ENCODE measurements at regions not wholly inside any gene's neighbourhood (a gene's known extent, or its start where the extent isn't known, plus 50 kb on each side); places are given as distances from the start of the nearest gene placed in this dataset.

- TF ChIP-seq EZH2phosphoT487 (IDR thresholded peaks at IDR 0.05; ENCODE audit: borderline replicate concordance, low read length) (no peak), CTCF (IDR thresholded peaks at IDR 0.05; ENCODE audit: low read depth, low read length, poor library complexity, severe bottlenecking) (no peak)
- Histone ChIP-seq H3K27me3 (ENCODE audit: control insufficient read depth, low read length) (no peaks in the 10 kb centered on the region), H3F3A (ENCODE audit: control insufficient read depth, insufficient read depth) (no peaks in the 10 kb centered on the region), H3K4me2 (ENCODE audit: low read length) (no peak overlapping the region), H3K27ac (ENCODE audit: low read depth, low read length) (no peak overlapping the region), H3K36me3 (ENCODE audit: control insufficient read depth, low read length) (no peaks in the 10 kb centered on the region), H4K20me1 (ENCODE audit: control insufficient read depth, insufficient read depth, low read depth, low read length) (no peaks in the 10 kb centered on the region), H3K79me2 (ENCODE audit: control insufficient read depth, low read length) (no peaks in the 10 kb centered on the region), H3K9me3 (ENCODE audit: control insufficient read depth, insufficient read depth, low read length) (no peaks in the 10 kb centered on the region), H3K4me1 (ENCODE audit: control insufficient read depth, low read length) (no peaks in the 10 kb centered on the region), H3K4me3 (ENCODE audit: low read length) (no peak overlapping the region), H3K9me2 (replicated peaks; ENCODE audit: control insufficient read depth, low read length) (no peaks in the 10 kb centered on the region)
Measured at GRCh38 chr3:55164876-55165275, 237.0 kb upstream of the LRTM1 start.

- Histone ChIP-seq H3K79me2 (ENCODE audit: control insufficient read depth, low read length) (no peaks in the 10 kb centered on the region), H3K27ac (ENCODE audit: low read depth, low read length) (no peak overlapping the region), H3K27me3 (ENCODE audit: control insufficient read depth, low read length) (no peaks in the 10 kb centered on the region), H3K9me3 (ENCODE audit: control insufficient read depth, insufficient read depth, low read length) (no peaks in the 10 kb centered on the region), H3K4me2 (ENCODE audit: low read length) (no peak overlapping the region), H3K4me3 (ENCODE audit: low read length) (no peak overlapping the region), H3K4me1 (ENCODE audit: control insufficient read depth, low read length) (no peaks in the 10 kb centered on the region), H3K36me3 (ENCODE audit: control insufficient read depth, low read length) (no peaks in the 10 kb centered on the region), H3F3A (ENCODE audit: control insufficient read depth, insufficient read depth) (no peaks in the 10 kb centered on the region), H3K9me2 (replicated peaks; ENCODE audit: control insufficient read depth, low read length) (no peaks in the 10 kb centered on the region), H4K20me1 (ENCODE audit: control insufficient read depth, insufficient read depth, low read depth, low read length) (no peaks in the 10 kb centered on the region)
- TF ChIP-seq EZH2phosphoT487 (IDR thresholded peaks at IDR 0.05; ENCODE audit: borderline replicate concordance, low read length) (no peak), CTCF (IDR thresholded peaks at IDR 0.05; ENCODE audit: low read depth, low read length, poor library complexity, severe bottlenecking) (no peak)
Measured at GRCh38 chr3:55164191-55164590, 236.3 kb upstream of the LRTM1 start.

GRCh38 chr3:55163421-55163820 is 235.6 kb upstream of the LRTM1 start:
- Histone ChIP-seq H3K4me2 (ENCODE audit: low read length) (no peak overlapping the region), H3K27me3 (ENCODE audit: control insufficient read depth, low read length) (no peaks in the 10 kb centered on the region), H3K4me3 (ENCODE audit: low read length) (no peak overlapping the region), H3K4me1 (ENCODE audit: control insufficient read depth, low read length) (no peaks in the 10 kb centered on the region), H4K20me1 (ENCODE audit: control insufficient read depth, insufficient read depth, low read depth, low read length) (no peaks in the 10 kb centered on the region), H3K27ac (ENCODE audit: low read depth, low read length) (no peak overlapping the region), H3F3A (ENCODE audit: control insufficient read depth, insufficient read depth) (no peaks in the 10 kb centered on the region), H3K79me2 (ENCODE audit: control insufficient read depth, low read length) (no peaks in the 10 kb centered on the region), H3K9me2 (replicated peaks; ENCODE audit: control insufficient read depth, low read length) (no peaks in the 10 kb centered on the region), H3K36me3 (ENCODE audit: control insufficient read depth, low read length) (no peaks in the 10 kb centered on the region), H3K9me3 (ENCODE audit: control insufficient read depth, insufficient read depth, low read length) (no peaks in the 10 kb centered on the region)
- TF ChIP-seq CTCF (IDR thresholded peaks at IDR 0.05; ENCODE audit: low read depth, low read length, poor library complexity, severe bottlenecking) (no peak), EZH2phosphoT487 (IDR thresholded peaks at IDR 0.05; ENCODE audit: borderline replicate concordance, low read length) (no peak)

Data from DOHH2 (cell line).